Thoracic aorta (tissue), 2 donors: ENCODE measurements at regions not wholly inside any gene's neighbourhood (a gene's known extent, or its start where the extent isn't known, plus 50 kb on each side); places are given as distances from the start of the nearest gene placed in this dataset.

Source experiments
- ATAC-seq: fragments of 150-250 bp; one replicate; pipeline ENCODE4 v1.8.0; 2017; ENCODE audit warnings: low read depth; ENCODE audit not compliant: insufficient number of reproducible peaks, low FRiP score
- DNase-seq: peaks from one replicate; pipeline ENCODE4 v3.0.0-alpha.2; 2020; ENCODE audit warnings: low spot score
- H3K27ac ChIP-seq, 2 donors: fragments of 200-600 bp; sonication (generic); 1 replicate in 1 of 2; 2 replicates in 1 of 2; pipeline ENCODE4 v1.5.1; 2016; ENCODE audit warnings: mild to moderate bottlenecking in 2 of 2, moderate library complexity in 2 of 2
- H3K27me3 ChIP-seq: fragments of 200-600 bp; sonication (generic); replicated peaks from 2 replicates; pipeline ENCODE4 v1.6.0; 2016; ENCODE audit warnings: mild to moderate bottlenecking; ENCODE audit not compliant: insufficient read depth
- H3K36me3 ChIP-seq: fragments of 200-600 bp; sonication (generic); one replicate; pipeline ENCODE4 v1.5.1; 2016
- H3K4me1 ChIP-seq, 2 donors: fragments of 200-600 bp; sonication (generic); 1 replicate in 1 of 2; 2 replicates in 1 of 2; pipeline versions ENCODE4 v1.5.1 to v1.6.0; 2016; ENCODE audit warnings: low read depth in 2 of 2, mild to moderate bottlenecking in 1 of 2; ENCODE audit not compliant: control insufficient read depth in 1 of 2
- H3K4me3 ChIP-seq: fragments of 200-600 bp; sonication (generic); 2 replicates; pipeline ENCODE4 v1.5.1; 2016; ENCODE audit warnings: mild to moderate bottlenecking
- H3K9me3 ChIP-seq: fragments of 200-600 bp; sonication (generic); 2 replicates; pipeline ENCODE4 v1.5.1; 2016
- CTCF ChIP-seq: fragments of 200-600 bp; sonication (generic); IDR thresholded peaks from one replicate; pipeline ENCODE4 v1.5.1; 2019; ENCODE audit warnings: antibody characterized with exemption

- DNase-seq: no peak
- no peak for ATAC-seq
- H3K27me3 ChIP-seq: no peaks in the 10 kb centered on the region
Observed at GRCh38 chr11:122271137-122271536, 155.1 kb upstream of the BLID start.

GRCh38 chr11:122270535-122270934 lies 154.5 kb upstream of the BLID start:
- ATAC-seq (no peak), DNase-seq (no peak)
- Histone ChIP-seq H3K4me3 (no peak overlapping the region), H3K27ac (no peak overlapping the region), H3K4me1 (peaks cover 7 to 47% of the 10 kb centered on the region in 2 donors), H3K36me3 (no peaks in the 10 kb centered on the region), H3K9me3 (no peaks in the 10 kb centered on the region), H3K27me3 (no peaks in the 10 kb centered on the region)
- no peak for TF ChIP-seq CTCF

More at GRCh38 chr11:122271137-122271536, 155.1 kb upstream of the BLID start:
- Histone ChIP-seq H3K4me3 (no peak overlapping the region), H3K27ac (no peak overlapping the region), H3K4me1 (peaks cover 7 to 45% of the 10 kb centered on the region in 2 donors), H3K36me3 (no peaks in the 10 kb centered on the region), H3K9me3 (no peaks in the 10 kb centered on the region)
- no peak for TF ChIP-seq CTCF

GRCh38 chr11:122269824-122270223 lies 153.8 kb upstream of the BLID start:
- Histone ChIP-seq H3K4me3 (no peak overlapping the region), H3K36me3 (no peaks in the 10 kb centered on the region), H3K27me3 (no peaks in the 10 kb centered on the region), H3K4me1 (peaks cover 7 to 40% of the 10 kb centered on the region in 2 donors), H3K27ac (no peak overlapping the region), H3K9me3 (no peaks in the 10 kb centered on the region)
- no peak for TF ChIP-seq CTCF
- no peak for DNase-seq
- no peak for ATAC-seq

GRCh38 chr11:122268601-122269130 lies 152.7 kb upstream of the BLID start:
- DNase-seq (no peak), ATAC-seq (no peak)
- H3K4me3 ChIP-seq: no peak overlapping the region
- no peaks in the 10 kb centered on the region for H3K27me3 ChIP-seq
- peaks cover 3 to 31% of the 10 kb centered on the region in 2 donors for H3K4me1 ChIP-seq
- no peak overlapping the region for H3K27ac ChIP-seq
- no peaks in the 10 kb centered on the region for H3K36me3 ChIP-seq
- TF ChIP-seq CTCF: no peak
- no peaks in the 10 kb centered on the region for H3K9me3 ChIP-seq

- H3K27ac ChIP-seq: no peak overlapping the region
Observed at GRCh38 chr11:122267602-122268001, 151.6 kb upstream of the BLID start.

More at GRCh38 chr11:122267602-122268001, 151.6 kb upstream of the BLID start:
- no peaks in the 10 kb centered on the region for H3K27me3 ChIP-seq
- no peaks in the 10 kb centered on the region for H3K9me3 ChIP-seq
- H3K4me3 ChIP-seq: no peak overlapping the region
- no peak for TF ChIP-seq CTCF
- H3K4me1 ChIP-seq: peaks cover 0 to 21% of the 10 kb centered on the region in 2 donors
- no peak for ATAC-seq
- DNase-seq: no peak
- H3K36me3 ChIP-seq: no peaks in the 10 kb centered on the region
